NB4 (cell line): ENCODE measurements at regions not wholly inside any gene's neighbourhood (a gene's known extent, or its start where the extent isn't known, plus 50 kb on each side); places are given as distances from the start of the nearest gene placed in this dataset.

Source experiments
- MAX ChIP-seq: IDR thresholded peaks from 2 replicates; pipeline ENCODE4 v1.6.1; 2011; ENCODE audit warnings: low read depth, low read length
- TF ChIP-seq, protein P1 (sequence below): IDR thresholded peaks from one replicate; pipeline ENCODE4 v1.5.1; 2012; ENCODE audit warnings: low read depth, low read length

GRCh38 chr9:18405240-18405639 lies 68.7 kb upstream of the ADAMTSL1 start:
- TF ChIP-seq, protein P1, sequence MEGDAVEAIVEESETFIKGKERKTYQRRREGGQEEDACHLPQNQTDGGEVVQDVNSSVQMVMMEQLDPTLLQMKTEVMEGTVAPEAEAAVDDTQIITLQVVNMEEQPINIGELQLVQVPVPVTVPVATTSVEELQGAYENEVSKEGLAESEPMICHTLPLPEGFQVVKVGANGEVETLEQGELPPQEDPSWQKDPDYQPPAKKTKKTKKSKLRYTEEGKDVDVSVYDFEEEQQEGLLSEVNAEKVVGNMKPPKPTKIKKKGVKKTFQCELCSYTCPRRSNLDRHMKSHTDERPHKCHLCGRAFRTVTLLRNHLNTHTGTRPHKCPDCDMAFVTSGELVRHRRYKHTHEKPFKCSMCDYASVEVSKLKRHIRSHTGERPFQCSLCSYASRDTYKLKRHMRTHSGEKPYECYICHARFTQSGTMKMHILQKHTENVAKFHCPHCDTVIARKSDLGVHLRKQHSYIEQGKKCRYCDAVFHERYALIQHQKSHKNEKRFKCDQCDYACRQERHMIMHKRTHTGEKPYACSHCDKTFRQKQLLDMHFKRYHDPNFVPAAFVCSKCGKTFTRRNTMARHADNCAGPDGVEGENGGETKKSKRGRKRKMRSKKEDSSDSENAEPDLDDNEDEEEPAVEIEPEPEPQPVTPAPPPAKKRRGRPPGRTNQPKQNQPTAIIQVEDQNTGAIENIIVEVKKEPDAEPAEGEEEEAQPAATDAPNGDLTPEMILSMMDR, result no peak
- no peak for TF ChIP-seq MAX
